ENCODE measurements at regions not wholly inside any gene's neighbourhood (a gene's known extent, or its start where the extent isn't known, plus 50 kb on each side); places are given as distances from the start of the nearest gene placed in this dataset.

- TF ChIP-seq CTCF (conservative IDR thresholded peaks at IDR 0.05) (no peak), ZFX (IDR thresholded peaks at IDR 0.05) (no peak)
Observed at GRCh38 chr5:92761585-92761984, 819.4 kb downstream of the NR2F1-AS1 start.
